Inflammatory macrophage treated with lipopolysaccharide for 4 hours (primary cell): ENCODE measurements at regions not wholly inside any gene's neighbourhood (a gene's known extent, or its start where the extent isn't known, plus 50 kb on each side); places are given as distances from the start of the nearest gene placed in this dataset.
"Not testable (repeated sequence)": the region's sequence is repeated elsewhere in the genome, so short reads cannot be mapped to it uniquely, and the experiment has no call there.

Experiments
- DNase-seq: peaks from one replicate; pipeline ENCODE4 v3.0.0-alpha.2; 2020

DNA sequence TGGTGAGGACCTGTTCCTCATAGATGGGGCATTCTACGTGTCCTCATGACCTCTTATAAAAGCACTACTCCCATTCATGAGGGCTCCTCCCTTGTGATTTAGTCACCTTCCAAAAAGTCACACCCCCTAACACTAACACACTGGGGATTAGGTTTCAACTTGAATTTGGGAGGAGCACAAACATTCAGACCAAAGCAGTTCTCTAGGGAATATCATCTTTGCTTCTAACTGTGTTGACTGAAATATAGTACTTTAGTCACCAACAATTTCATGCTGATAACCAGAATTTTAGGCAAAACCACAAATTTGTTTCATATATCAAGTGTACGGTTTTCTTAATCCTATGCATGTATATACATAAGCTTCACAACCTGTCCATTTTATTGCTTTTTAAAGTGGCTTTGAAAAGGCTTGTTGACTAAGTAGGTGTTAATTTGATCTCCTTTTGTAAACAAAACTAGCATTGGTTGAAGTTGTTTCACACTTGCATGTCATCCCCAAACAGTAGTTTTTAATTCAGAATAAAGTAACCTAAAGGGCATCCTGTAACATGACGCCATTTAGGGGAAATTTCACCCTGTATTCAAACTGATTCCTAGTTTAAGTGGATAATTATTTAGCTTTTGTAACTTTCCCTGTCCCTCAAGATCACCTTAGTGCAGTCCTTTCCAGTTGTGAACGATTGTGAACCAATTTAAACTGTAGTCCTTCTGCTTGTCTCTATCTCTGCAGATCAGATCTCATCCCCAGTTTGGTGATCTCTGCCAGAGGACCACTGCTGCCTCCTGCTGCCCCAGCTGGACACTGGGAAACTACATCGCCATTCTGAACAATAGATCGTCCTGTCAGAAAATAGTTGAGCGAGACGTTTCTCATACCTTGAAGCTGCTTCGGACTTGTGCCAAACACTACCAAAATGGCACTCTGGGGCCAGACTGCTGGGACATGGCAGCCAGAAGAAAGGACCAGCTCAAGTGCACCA, 141.1 kb downstream of the TLR5 start:
- no peak for DNase-seq

DNA sequence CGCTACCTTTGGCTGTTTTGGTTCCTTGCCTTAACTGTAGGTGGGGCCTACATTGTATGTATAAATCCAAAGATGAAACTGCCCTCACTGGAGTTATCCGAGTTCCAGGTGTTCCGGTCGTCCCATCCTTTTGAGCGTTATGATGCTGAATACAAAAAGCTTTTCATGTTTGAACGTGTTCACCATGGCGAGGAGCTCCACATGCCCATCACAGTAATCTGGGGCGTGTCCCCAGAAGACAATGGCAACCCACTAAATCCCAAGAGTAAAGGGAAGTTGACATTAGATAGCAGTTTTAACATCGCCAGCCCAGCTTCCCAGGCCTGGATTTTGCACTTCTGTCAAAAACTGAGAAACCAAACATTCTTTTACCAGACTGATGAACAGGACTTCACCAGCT, 139.5 kb downstream of the TLR5 start:
- DNase-seq = no peak

DNA sequence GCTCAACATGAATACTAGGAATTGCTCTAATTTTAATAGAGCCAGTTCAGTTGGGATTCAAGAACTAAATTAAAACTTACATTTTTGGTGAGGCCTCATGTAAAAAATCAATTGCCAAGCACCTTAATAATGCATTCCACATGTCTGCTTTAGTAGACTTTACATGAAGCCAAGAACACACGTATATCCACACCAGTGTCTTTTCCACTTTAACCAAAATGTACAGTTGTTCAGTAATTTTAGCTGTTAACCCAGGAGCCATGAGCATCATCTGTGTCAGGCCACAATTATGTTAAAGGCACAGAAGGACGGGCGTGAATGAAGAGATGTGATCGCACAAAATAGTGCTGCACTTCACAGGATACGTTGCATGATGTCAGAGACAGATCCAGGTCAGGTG, 136.7 kb downstream of the TLR5 start:
- DNase-seq = no peak

- DNase-seq = no peak
Measured at GRCh38 chr1:223006917-223007648, 136.0 kb downstream of the TLR5 start.

DNA sequence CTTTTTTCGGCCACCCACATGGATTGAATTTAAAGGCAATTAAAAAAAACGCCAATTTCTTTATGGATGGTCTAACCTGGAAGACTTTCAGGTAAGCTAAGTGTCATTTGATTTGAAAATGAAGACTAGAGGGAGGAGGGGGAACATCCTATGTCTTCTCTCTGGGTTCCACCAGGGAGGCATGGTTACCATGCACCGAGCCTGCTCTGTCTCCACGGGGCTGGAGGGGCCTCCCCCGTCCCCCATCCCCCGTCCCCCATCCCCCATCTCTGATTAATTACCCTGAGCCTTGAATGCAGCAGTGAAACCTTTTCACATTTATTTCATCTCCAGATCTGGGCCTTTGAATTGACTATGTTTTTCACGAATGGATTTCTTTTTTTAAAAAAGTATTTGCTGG, 135.1 kb downstream of the TLR5 start:
- DNase-seq = no peak

GRCh38 chr1:223008808-223009207, 134.2 kb downstream of the TLR5 start:
- DNase-seq = no peak

- no peak for DNase-seq
Measured at GRCh38 chr1:223009406-223009805, 133.6 kb downstream of the TLR5 start.

DNA sequence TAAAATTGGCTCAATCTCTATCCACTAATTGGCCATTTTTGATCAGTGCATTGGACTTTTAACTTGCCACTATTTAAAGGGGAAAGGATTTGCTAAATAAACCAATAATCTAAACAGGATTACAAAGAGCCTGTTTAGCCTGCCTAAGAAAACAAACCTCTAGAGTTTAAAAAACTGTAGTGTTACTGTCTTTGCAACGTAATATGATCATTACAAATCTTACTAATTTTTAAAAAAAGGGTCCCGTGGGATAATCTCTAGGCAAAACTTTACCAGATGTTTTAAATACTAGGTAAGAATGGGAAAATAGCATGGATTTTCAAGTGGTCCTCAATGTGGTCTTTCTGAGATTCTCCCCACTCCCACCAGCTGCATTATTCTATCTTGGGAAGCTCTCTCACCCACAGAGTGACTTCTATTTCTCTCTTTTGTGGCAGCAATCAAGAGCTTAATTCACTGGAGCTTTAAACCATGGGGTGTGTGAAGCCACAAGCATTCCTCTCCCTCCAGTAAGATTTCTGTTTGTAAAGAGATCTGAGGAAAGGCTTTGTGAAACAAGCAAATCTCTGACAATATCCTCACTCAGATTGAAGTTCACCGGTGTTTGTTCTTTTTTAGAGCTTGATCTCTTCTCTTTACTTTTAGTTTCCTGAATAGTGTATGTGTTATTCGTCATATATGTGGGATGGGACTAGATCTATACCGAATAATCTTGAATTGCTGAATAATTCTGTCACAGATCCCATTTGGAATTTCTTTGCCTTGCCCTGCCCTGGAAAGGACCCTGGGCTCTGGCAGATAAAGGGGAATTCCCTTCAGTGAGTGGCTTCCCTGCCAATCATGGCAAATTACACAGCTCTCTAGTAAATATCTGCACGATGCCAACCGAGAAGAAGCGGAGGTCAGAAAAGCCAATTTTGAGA, 132.2 kb downstream of the TLR5 start:
- DNase-seq = no peak

- DNase-seq = no peak
Measured at GRCh38 chr1:223011505-223011856, 131.6 kb downstream of the TLR5 start.

GRCh38 chr1:223012176-223012788, 130.8 kb downstream of the TLR5 start:
- DNase-seq = no peak

DNA sequence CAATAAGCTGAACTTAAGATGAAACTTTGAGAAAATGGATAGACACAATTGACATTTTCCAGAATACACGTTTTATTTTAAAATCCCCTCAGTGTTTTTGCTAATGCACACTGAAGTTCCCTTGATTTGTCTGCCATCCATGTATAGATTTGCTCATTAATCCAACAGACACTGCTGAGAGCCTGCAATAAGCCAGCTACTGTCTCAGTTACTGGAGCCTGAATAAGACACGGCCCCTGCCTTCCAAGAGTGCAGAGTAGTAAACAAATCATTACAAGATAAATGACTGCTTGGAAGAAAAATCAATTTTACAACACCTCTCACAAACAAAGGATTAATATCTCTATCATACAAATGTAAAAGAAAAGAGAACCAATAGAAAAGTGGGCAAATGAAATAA, 130.1 kb downstream of the TLR5 start:
- no peak for DNase-seq

GRCh38 chr1:223014142-223014873, 128.7 kb downstream of the TLR5 start:
- DNase-seq = no peak

GRCh38 chr1:223016381-223016780, 126.7 kb downstream of the TLR5 start:
- no peak for DNase-seq

DNA sequence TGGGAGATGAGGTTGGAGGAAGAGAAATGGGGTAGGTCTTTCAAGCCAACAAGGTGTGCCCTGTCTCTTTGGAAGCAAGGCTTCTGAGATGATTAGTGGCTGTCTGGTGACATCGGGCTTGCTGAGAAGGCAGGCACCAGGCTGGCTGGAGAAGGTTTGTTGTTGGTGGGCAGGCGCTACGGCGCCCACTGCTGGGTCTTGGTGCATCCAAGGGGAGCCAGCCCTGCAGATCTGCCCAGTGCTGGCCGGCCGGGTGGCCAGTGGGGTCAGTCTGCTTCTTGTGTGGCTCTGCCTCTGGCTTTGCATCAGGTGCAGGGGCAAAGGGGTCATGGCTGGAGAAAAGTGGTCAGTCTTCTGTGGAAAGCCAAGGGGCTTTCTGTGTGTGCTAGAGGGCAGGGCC, 126.2 kb downstream of the TLR5 start:
- DNase-seq = no peak

DNA sequence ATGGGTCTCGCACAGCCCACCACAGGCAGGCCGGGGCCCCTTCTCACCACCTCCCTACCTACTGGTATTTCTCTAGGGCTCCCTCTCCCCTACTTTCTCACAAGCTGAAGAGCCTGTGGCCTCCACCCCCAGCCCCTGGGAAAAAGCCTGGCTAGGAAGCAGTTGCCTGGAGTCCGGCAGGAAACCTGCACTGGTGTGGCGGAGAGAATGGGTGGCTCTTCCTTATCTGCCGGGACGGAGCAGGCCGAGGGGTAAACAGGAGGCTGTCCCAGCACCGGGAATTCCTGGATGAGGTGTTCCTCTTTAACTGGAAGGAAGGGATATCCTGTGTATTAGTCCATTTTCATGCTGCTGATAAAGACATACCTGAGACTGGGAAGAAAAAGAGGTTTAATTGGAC, 125.8 kb downstream of the TLR5 start:
- no peak for DNase-seq

- DNase-seq = no peak
Measured at GRCh38 chr1:223018534-223018933, 124.5 kb downstream of the TLR5 start.

DNA sequence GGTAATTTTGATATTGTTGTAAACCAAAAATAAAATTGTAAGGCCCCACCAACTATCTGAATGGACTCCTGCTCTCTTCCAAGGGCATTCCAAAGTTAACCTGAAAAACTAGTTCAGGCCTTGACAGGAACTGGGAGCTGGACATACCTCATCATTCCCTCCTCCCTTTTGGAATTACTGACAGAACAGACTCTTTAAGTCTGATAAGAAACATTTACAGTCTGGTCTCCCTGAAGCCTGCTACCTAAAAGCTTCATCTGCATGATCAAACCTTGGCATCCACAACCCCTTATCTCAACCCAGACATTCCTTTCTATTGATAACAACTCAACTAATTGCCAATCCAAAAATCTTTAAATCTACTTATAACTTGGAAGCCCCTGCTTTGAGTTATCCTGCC, 123.8 kb downstream of the TLR5 start:
- no peak for DNase-seq

DNA sequence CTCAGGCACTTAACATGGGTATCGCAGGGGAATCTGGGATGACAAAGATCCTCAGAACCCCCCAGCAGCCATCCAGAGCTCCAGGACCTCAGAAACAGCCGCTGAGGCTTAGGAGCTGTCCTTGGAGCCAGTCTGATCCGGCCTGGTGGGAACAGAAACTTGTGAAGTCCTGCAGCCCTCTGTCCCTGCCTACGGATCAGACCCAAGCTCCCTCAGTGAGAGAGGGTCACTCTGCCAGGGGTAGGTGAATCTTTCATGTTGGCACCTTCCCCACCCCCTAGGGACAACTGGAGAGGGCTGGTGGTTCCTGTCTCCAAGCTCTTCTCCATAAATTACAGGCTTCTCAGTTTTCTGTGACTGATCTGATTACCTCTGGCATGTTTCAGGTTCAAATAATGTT, 122.3 kb downstream of the TLR5 start:
- DNase-seq = no peak

GRCh38 chr1:223022641-223023473, 120.2 kb downstream of the TLR5 start:
- no peak for DNase-seq

DNA sequence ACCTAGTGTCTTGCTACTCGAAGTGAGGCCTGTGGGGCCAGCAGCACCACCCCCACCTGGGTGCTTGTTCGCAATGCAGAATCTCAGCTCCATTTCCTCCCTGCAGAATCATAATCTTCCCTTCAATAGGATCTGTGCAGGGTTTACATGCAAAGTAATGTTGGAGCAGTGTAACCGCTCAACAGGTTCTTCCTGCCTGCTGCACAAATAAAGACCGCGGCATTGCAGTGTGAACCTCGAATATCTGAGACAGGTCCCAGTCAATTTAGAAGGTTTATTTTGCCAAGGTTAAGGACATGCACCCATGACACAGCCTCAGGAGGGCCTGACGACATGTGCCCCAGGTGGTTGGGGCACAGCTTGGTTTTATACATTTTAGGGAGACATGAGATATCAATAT, 119.2 kb downstream of the TLR5 start:
- no peak for DNase-seq

- not testable (repeated sequence) for DNase-seq
Measured at GRCh38 chr1:223024486-223024885, 118.6 kb downstream of the TLR5 start.
